IPS-NIHi7 (cell line): ENCODE measurements at regions not wholly inside any gene's neighbourhood (a gene's known extent, or its start where the extent isn't known, plus 50 kb on each side); places are given as distances from the start of the nearest gene placed in this dataset.

Source experiments
- DNase-seq: peaks from one replicate; pipeline ENCODE4 v3.0.0; 2012; ENCODE audit warnings: mixed read lengths; ENCODE audit errors: extremely low spot score

GRCh38 chr3:31224936-31225335 lies 307.8 kb upstream of the STT3B start:
- no peak for DNase-seq

DNA sequence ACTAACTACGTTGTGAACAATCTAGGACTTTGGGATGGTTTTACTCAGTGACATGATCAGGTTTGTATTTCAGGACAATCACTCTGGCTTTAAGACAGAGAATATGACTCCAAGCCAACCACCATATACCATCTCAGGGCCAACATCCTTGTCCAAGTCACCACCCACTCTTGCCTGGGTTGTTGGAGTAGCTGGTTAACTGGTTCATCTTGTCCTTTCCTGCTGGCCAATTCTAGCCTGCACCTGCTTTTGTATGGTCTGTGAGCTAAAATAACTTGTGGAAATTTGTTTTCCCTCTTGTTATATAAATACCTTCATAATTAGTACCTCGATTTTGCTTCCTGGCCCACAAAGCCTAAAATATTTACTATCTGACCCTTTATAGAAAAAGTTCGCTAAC lies 306.8 kb upstream of the STT3B start:
- DNase-seq = no peak

DNA sequence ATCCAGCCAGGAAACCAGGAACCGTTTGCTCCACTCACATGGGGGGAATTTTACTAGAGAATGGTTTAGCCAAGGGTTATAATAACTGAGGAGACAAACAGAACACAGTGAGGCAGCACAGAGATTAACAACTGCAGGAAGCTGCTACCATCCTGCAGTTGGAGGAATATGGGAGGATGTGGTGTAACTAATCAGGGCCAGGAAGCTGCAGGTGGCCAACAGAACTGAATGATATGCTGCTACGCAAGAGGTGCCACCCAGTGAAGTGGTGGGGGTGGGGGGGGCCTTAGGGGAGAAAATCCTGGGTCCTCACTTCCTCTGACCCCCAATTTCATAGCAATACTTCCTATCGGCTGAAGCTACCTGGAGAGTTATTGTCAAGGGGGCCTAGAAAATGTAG lies 306.4 kb upstream of the STT3B start:
- no peak for DNase-seq

GRCh38 chr3:31227131-31227562 lies 305.6 kb upstream of the STT3B start:
- DNase-seq = no peak

DNA sequence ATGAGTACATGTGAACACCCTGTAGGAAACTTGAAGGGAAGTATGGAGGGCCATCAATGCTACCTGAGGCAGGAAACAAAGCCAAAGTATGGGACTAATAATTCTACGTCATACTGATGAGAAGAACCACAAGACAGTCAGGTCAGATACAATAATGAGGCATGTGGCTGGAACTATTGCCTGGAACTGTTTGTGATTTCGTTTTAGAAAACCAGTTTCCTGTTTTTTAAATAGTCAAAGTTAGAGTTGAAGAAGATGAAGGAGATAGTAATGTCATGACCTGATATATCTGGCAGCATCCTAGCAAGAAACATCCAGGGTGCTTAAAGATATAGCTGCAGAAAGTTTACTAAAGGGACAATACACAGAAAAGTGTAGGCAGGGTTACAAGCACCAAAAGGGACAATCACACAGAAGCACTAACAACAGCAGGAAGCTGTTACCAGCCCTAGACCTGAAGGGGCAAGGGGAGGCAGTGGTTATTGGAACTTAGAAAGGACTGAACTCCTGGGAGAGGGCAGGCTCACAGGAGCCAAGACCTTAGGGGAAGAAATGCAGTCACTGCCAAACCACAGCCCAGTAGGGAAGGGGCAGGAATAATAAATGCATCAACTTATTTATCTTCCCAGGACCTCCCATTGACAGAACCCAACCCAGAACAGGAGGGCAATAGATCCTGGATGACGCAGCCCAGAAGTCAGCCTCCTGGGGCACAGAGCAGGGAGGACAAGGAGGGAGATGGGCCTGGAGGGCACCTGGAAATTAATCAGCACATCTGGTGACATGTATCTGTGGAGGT lies 302.1 kb upstream of the STT3B start:
- DNase-seq = no peak

GRCh38 chr3:31232055-31233025 lies 300.4 kb upstream of the STT3B start:
- DNase-seq = no peak

- no peak for DNase-seq
These were observed 298.6 kb upstream of the STT3B start for GRCh38 chr3:31234145-31234544.

DNA sequence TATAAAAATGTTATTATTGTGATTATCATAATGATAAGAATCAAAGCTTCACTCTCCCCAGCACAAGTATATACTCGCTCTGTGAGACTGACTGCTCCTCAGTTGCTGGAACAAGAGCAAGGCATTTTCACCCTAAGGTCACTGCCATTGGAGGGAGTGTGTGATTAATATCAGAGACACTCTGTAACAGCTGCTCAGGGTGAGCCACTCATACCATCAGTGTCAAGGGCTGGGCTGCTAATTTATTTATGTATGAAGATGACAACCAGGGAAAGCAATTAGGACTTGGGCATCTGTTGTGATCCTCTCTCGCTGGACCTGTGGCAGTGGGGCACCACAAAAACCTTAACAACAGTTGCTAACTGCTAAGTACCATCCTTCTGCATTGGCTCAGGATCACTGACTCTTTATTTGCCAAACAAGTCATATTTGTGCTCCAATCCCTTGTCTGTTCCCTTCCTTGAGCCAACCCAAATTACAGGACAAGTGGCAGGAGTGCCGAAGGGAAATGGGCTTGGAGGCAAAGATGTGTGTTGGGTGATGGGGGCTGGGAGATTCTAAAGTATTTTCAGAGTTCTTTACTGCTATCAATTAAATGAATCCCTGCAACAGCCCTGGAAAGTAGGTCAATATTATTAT lies 297.5 kb upstream of the STT3B start:
- no peak for DNase-seq

- DNase-seq = no peak
These were observed 294.8 kb upstream of the STT3B start for GRCh38 chr3:31237887-31238286.

DNA sequence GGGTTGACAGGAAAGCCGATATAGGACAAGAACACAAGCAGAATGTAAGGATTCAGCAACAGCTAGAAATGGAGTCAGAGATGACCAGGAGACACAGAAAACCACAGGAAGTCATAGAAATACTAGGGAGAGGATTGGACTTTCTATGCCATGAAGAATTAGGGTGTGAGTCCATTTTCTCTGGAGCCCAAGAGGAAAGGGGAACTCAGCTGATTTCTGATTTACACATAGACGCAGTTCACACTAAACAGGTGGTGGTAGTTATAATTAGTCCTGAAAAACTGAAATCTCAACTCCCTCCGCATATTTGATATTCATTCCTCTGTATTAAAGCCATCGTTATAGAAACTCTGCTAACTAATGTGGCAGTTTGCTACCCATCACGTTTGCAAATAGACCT lies 292.7 kb upstream of the STT3B start:
- no peak for DNase-seq

DNA sequence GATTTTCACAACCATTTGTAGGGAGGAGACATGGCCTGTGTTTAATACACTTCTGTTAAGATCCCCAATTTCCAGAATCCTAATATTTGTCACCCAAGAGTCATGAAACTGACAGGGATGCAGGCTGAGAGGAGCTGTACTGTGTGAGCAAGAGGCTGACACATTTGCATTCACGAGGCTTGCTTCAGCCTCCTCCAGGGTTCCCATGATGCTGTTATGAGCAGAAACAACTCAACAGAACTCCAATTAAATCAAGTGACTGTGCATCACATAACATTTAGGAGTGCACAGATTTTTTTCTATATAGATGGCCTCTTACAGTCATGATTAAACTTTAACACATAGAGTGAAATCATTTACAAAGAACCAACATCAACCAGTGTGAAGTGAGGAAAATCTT lies 292.3 kb upstream of the STT3B start:
- no peak for DNase-seq

DNA sequence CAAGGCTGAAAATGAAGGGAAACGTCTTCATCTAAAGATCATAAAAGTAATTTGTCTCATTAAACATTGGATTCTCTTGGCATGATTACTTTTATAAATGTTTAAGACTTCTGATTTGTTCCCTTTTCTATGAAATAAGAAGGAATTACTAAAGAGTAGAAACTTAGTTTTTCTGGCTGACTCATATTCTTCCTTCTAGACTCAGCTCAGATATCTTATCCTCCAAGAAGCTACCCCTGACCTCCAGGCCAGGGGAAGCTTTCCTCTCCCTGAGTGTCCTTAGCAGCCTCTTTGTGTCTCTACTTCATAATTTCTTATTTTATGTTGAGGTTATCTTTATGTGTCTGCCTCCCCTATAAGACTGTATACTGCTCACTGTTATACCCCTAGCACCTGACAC lies 291.9 kb upstream of the STT3B start:
- no peak for DNase-seq

DNA sequence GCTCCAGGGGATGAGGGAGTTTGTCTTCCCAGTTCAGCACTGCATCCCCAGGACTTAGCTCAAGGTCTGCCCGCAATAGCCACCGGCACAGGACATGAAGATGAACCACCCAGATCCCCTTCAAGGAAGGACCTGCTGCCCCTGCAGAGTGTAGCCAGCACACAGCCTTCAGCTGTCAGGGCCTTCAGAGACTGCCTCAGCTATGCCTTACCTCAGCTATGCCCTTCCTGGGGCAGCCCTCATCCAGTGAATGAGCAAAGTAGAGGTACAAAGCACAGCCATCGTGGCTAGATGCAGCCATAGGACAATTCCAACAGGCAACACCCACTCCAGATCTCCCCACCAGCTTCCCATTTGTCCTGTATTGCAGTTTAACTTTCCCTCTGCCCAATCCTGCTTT lies 291.2 kb upstream of the STT3B start:
- DNase-seq = no peak

GRCh38 chr3:31242026-31242960 lies 290.4 kb upstream of the STT3B start:
- DNase-seq = no peak

DNA sequence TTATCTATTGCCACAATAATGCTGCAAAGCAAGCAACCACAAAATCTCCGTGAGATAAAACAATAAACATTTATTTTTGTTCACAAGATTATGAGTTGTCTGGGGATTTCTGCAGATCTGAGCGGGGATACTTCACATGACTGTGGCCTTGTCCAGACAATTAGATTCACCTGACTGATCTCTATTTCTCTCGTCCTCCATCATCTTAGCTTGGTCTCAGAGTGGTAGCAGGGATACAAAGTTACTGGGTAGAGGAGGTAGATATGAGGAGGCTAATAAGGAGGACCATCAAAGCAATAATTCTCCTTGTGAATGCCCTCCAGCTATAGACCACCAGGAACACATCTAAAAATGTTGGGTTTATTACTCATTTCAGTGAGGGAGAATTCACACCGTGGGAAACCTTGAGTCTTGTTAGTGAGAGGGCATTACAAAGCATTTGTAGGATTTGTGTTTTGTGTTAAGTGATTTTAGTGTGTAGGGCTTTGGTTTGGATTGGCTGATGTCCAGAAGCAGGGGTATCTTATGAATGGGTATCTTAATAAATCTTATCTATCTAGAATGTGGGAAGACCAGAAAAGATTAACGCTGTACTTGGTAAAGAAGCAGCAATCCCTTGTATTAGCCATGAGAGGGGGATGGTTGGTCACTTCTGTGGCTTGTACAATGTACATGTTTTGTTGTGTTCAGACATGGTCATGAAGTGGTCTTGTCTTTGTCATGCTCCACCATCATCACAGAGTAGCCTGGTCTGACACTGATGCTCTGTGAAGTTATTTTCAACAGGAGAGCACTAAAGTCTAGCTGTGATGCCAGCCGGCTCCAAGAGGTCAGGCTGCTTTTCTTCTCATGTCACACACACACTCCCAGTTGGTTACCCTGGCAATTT lies 287.6 kb upstream of the STT3B start:
- no peak for DNase-seq

- DNase-seq = no peak
These were observed 286.2 kb upstream of the STT3B start for GRCh38 chr3:31246293-31247062.

- no peak for DNase-seq
These were observed 285.7 kb upstream of the STT3B start for GRCh38 chr3:31247063-31247447.

- DNase-seq = no peak
These were observed 284.7 kb upstream of the STT3B start for GRCh38 chr3:31247850-31248562.

- DNase-seq = no peak
These were observed 284.1 kb upstream of the STT3B start for GRCh38 chr3:31248563-31248992.
